ENCODE measurements at regions not wholly inside any gene's neighbourhood (a gene's known extent, or its start where the extent isn't known, plus 50 kb on each side); places are given as distances from the start of the nearest gene placed in this dataset.
"Not testable (repeated sequence)": the region's sequence is repeated elsewhere in the genome, so short reads cannot be mapped to it uniquely, and the experiment has no call there.

- Histone ChIP-seq H3K4me3 (no peak overlapping the region), H3K27ac (no peak overlapping the region)
Observed at GRCh38 chr2:75432761-75433361, 127.9 kb downstream of the EVA1A start.

- Histone ChIP-seq H3K4me3 (no peak overlapping the region), H3K27ac (no peak overlapping the region)
Observed at GRCh38 chr2:75431763-75432162, 129.0 kb downstream of the EVA1A start.

GRCh38 chr2:75431276-75431675 lies 129.5 kb downstream of the EVA1A start:
- no peak overlapping the region for H3K27ac ChIP-seq
- H3K4me3 ChIP-seq = no peak overlapping the region

- not testable (repeated sequence) for H3K27ac ChIP-seq, H3K4me3 ChIP-seq
Observed at GRCh38 chr2:75430449-75430848, 130.3 kb downstream of the EVA1A start.

GRCh38 chr2:75428646-75429443 lies 131.9 kb downstream of the EVA1A start:
- Histone ChIP-seq H3K4me3 (no peak overlapping the region), H3K27ac (no peak overlapping the region)

- H3K4me3 ChIP-seq = no peak overlapping the region
Observed at GRCh38 chr2:75428060-75428459, 132.7 kb downstream of the EVA1A start.

GRCh38 chr2:75424936-75425619 lies 135.7 kb downstream of the EVA1A start:
- Histone ChIP-seq H3K4me3 (no peak overlapping the region), H3K27ac (no peak overlapping the region)

More at GRCh38 chr2:75428060-75428459, 132.7 kb downstream of the EVA1A start:
- H3K27ac ChIP-seq = no peak overlapping the region

GRCh38 chr2:75421986-75422385 lies 138.8 kb downstream of the EVA1A start:
- no peak overlapping the region for H3K4me3 ChIP-seq
- no peak overlapping the region for H3K27ac ChIP-seq

GRCh38 chr2:75416420-75417342 lies 144.1 kb downstream of the EVA1A start:
- no peak overlapping the region for H3K27ac ChIP-seq
- no peak overlapping the region for H3K4me3 ChIP-seq

- Histone ChIP-seq H3K27ac (no peak overlapping the region), H3K4me3 (no peak overlapping the region)
Observed at GRCh38 chr2:75415731-75416130, 145.0 kb downstream of the EVA1A start.

GRCh38 chr2:75415111-75415626 lies 145.6 kb downstream of the EVA1A start:
- no peak overlapping the region for H3K4me3 ChIP-seq
- H3K27ac ChIP-seq = no peak overlapping the region

GRCh38 chr2:75411574-75411973 lies 149.2 kb downstream of the EVA1A start:
- Histone ChIP-seq H3K4me3 (no peak overlapping the region), H3K27ac (no peak overlapping the region)

GRCh38 chr2:75410702-75411101 lies 150.0 kb downstream of the EVA1A start:
- no peak overlapping the region for H3K27ac ChIP-seq
- no peak overlapping the region for H3K4me3 ChIP-seq

- H3K27ac ChIP-seq = no peak overlapping the region
- no peak overlapping the region for H3K4me3 ChIP-seq
Observed at GRCh38 chr2:75408771-75409170, 152.0 kb downstream of the EVA1A start.

- H3K4me3 ChIP-seq = no peak overlapping the region
- H3K27ac ChIP-seq = no peak overlapping the region
Observed at GRCh38 chr2:75407038-75407530, 153.7 kb downstream of the EVA1A start.

- Histone ChIP-seq H3K4me3 (no peak overlapping the region), H3K27ac (no peak overlapping the region)
Observed at GRCh38 chr2:75406131-75406581, 154.6 kb downstream of the EVA1A start.

GRCh38 chr2:75405000-75405399 lies 155.7 kb downstream of the EVA1A start:
- no peak overlapping the region for H3K27ac ChIP-seq
- H3K4me3 ChIP-seq = no peak overlapping the region

GRCh38 chr2:75403991-75404428 lies 156.7 kb downstream of the EVA1A start:
- Histone ChIP-seq H3K4me3 (no peak overlapping the region), H3K27ac (no peak overlapping the region)

- H3K4me3 ChIP-seq = no peak overlapping the region
Observed at GRCh38 chr2:75396314-75396713, 164.4 kb downstream of the EVA1A start.

More at GRCh38 chr2:75396314-75396713, 164.4 kb downstream of the EVA1A start:
- H3K27ac ChIP-seq = no peak overlapping the region

All from skin epidermis (tissue), 12 donors.